Fibroblast of pulmonary artery (primary cell): ENCODE measurements at regions not wholly inside any gene's neighbourhood (a gene's known extent, or its start where the extent isn't known, plus 50 kb on each side); places are given as distances from the start of the nearest gene placed in this dataset.

Experiments used
- DNase-seq: peaks from one replicate; pipeline ENCODE4 v3.0.0-alpha.2; 2010; ENCODE audit warnings: low read depth
- H3K4me3 ChIP-seq: replicated peaks from 2 replicates; pipeline ENCODE4 v1.5.1; 2011; ENCODE audit warnings: low read depth, mild to moderate bottlenecking, control low read depth, low read length, moderate library complexity
- CTCF ChIP-seq: IDR thresholded peaks from 2 replicates; pipeline ENCODE4 v1.5.1; 2011; ENCODE audit warnings: mild to moderate bottlenecking, control low read depth, low read length, inconsistent platforms; ENCODE audit errors: missing control alignments

- no peak for DNase-seq
- no peak overlapping the region for H3K4me3 ChIP-seq
These were observed 61.9 kb upstream of the LANCL2 start for GRCh38 chr7:55303220-55303619.

GRCh38 chr7:55304018-55304762 lies 60.9 kb upstream of the LANCL2 start:
- no peak overlapping the region for H3K4me3 ChIP-seq
- DNase-seq, result peak; percentile 9
- no peak for TF ChIP-seq CTCF

More at GRCh38 chr7:55303220-55303619, 61.9 kb upstream of the LANCL2 start:
- TF ChIP-seq CTCF, result no peak

GRCh38 chr7:55305135-55305534 lies 60.0 kb upstream of the LANCL2 start:
- no peak overlapping the region for H3K4me3 ChIP-seq
- DNase-seq, result no peak
- TF ChIP-seq CTCF, result no peak

- H3K4me3 ChIP-seq, result no peak overlapping the region
- no peak for DNase-seq
- TF ChIP-seq CTCF, result no peak
These were observed 58.8 kb upstream of the LANCL2 start for GRCh38 chr7:55306331-55306730.

GRCh38 chr7:55307123-55307916 lies 57.8 kb upstream of the LANCL2 start:
- no peak overlapping the region for H3K4me3 ChIP-seq
- TF ChIP-seq CTCF, result peak; percentile 19
- peak; percentile 17 for DNase-seq

GRCh38 chr7:55308186-55308929 lies 56.8 kb upstream of the LANCL2 start:
- DNase-seq, result peak; percentile 80
- TF ChIP-seq CTCF, result no peak

More at GRCh38 chr7:55308186-55308929, 56.8 kb upstream of the LANCL2 start:
- no peak overlapping the region for H3K4me3 ChIP-seq
